ENCODE measurements at regions not wholly inside any gene's neighbourhood (a gene's known extent, or its start where the extent isn't known, plus 50 kb on each side); places are given as distances from the start of the nearest gene placed in this dataset.

- DNase-seq, result no peak
Measured at GRCh38 chr4:36719425-36719824, 438.0 kb downstream of the DTHD1 start.

DNA sequence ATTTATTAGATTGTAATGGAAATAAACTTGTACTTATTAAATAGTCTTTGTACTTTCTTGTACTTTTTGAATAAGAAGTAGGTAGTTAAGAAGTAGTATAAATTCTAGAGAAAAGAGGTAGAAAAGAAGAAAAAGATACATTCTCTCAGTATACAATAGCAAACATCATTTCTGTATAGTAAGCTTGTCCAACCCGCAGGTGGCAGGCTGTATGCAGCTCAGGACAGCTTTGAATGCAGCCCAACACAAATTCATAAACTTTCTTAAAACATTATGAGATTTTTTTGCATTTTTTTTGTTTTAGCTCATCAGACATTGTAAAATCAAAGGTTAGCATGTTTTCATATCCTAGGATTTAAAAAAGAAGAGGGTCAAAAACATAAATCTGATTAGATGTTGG lies 441.6 kb downstream of the DTHD1 start:
- DNase-seq, result no peak

DNA sequence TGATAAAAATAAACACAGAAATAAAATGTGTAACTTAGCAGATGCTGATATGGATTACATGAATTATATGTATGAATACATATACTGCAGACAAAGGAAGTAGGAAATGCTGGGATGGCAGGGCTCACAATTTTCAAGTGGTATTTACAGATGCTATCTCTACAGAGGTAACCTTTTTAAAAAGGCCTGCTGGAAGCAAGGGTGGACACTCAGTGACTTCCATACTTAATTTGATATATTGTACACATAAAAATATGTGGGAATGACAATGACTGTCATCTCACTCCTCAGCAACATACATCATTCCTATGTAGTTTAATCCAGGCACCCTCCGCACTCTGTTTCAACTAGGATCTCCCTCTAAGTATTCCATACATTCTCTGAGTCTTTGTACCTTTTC lies 452.9 kb downstream of the DTHD1 start:
- no peak for DNase-seq

- DNase-seq, result no peak
Measured at GRCh38 chr4:36737691-36738090, 456.3 kb downstream of the DTHD1 start.

- DNase-seq, result no peak
Measured at GRCh38 chr4:36740796-36741310, 459.4 kb downstream of the DTHD1 start.

DNA sequence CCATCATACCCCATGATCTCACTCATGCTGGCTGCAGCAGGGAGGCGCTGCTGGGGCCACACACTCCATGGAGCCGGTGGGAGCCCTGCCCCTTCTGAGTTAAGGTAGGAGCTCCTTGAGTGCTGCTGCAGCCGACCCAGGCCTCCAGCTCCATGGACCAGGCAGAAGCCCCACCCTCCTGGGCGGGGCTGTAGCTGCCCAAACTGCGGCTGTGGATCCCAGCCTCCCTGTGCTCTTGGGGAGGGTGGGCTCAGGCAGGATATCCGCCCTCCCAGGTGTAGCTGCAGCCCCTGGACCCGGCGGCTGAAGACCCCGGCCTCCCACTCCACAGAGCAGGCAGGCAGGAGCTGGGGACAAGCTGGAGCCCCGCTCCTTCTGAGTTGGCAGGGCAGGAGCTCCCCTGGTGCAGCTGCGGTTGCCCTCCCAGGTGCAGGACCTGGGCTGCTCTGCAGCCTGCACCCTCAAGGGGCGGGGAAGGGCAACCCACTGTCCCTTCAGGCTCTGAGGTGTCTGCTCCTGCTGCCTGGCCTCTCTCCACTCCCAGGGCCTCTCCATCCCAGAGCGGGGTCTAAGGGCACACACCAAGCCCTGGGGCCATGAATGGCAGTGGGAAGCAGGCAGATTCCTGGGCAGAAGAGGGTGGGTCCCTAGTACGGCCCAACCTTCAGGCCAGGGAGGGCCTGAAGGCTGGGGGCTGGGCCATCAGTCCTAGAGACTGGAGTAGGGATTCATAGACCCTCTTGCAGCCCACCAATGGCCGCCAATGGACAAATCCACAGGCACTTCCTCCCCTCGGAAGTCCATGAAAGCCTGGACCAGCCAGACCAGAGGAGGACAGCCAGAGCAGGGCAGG lies 466.1 kb downstream of the DTHD1 start:
- no peak for DNase-seq

DNA sequence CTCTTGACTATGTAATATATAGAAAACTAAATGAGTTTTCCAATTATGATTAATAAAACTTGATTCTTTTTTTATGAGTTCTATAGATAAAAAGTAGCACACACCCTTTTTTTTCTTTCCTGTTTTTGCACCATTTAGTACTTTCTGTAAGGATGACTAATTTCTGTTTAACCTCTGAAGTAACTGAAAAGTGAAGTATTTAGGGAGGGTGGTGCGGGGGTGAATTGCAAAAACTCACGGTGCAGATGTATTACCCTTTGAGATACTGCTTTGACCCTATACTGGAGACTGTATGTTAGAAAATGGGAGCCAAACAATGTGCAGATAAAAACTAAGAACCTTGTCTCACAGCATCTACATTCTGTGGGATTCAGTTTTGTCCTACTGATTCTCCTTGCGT lies 471.6 kb downstream of the DTHD1 start:
- DNase-seq, result no peak

DNA sequence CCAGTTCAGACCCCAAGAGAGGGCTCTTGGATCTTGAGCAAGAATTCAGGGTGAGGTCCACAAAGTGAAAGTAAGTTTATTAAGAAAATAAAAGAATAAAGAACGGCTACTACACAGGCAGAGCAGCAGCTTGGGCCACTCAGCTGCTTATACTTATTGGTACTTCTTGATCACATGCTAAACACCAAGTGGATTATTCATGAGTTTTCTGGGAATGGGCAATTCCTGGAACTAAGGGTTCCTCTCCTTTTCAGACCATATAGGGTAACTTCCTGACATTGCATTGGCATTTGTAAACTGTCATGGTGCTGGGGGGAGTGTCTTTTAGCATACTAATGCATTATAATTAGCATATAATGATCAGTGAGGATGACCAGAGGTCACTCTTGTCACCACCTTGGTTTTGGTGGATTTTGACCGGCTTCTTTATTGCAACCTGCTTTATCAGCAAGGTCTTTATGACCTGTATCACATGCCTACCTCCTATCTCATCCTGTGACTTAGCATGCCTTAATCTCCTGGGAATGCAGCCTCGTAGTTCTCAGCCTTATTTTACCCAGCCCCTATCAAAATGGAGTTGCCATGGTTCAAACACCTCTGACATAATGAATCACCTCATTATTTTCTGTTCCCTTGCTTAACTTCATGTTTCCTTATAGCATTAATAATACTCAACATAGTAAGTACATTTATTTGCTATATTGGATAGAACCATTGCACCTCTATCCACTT lies 476.3 kb downstream of the DTHD1 start:
- no peak for DNase-seq

DNA sequence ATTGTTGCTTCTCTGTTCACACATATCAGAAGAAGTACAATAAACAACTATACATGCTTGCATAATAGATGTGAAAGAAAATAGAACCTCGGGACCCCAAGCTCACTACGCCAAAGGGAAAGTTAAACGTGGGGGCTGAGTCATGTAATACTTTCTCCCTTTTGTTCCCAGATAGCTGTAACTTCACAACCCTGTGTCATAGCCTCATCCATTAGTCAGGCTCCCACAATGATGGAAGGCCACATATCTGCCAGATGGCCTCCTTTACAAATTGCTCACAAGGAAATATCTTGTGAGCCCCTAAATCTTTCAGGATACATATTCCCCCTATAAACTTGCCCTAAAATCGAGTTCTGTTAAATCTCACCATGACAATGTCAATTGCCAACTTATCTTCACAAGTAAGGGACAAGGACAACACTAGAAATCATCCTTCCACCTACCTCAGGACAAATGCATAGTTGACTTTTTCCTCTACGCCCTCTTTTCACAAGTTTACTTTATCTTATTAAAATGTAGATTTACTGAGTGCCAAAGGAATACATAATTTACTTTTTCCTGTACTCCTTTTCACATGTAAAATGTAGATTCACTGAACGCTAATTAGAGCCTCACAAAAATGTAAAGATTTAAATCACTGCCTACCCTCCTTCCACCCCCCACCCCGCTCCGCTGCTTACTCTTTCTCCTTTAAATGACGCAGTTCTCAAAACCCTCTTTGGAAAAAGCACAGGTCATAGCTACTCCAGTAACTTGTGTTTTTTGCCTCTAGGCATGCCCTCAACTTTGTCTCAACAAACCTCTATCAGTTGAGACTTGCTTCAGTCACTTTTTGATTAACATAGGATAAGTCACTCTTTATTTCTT lies 477.1 kb downstream of the DTHD1 start:
- no peak for DNase-seq

DNA sequence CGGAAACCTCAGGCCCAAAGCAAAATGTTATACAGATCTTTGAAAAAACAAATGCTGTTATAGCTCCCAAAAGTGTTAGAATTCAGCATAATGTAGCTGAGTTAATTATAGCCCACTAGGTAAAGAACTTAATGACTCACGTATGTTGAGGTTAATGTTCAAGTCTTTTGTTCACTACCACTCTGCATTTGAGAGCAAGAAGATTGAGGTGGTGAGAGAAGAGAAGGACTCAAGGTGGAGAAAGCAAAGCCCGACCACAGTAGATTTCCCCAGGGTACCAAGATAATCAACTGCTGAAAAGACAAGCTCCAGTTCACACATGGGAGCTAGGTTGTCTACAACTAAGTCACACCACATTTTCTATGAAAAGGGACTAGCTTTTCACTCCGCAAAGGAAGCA lies 480.2 kb downstream of the DTHD1 start:
- DNase-seq, result no peak

- no peak for DNase-seq
Measured at GRCh38 chr4:36763814-36764213, 480.7 kb upstream of the NWD2 start.

GRCh38 chr4:36767596-36767995 lies 476.9 kb upstream of the NWD2 start:
- no peak for DNase-seq

- no peak for DNase-seq
Measured at GRCh38 chr4:36771411-36772153, 473.0 kb upstream of the NWD2 start.

GRCh38 chr4:36772154-36772516 lies 472.4 kb upstream of the NWD2 start:
- no peak for DNase-seq

GRCh38 chr4:36773467-36773866 lies 471.1 kb upstream of the NWD2 start:
- DNase-seq, result no peak

DNA sequence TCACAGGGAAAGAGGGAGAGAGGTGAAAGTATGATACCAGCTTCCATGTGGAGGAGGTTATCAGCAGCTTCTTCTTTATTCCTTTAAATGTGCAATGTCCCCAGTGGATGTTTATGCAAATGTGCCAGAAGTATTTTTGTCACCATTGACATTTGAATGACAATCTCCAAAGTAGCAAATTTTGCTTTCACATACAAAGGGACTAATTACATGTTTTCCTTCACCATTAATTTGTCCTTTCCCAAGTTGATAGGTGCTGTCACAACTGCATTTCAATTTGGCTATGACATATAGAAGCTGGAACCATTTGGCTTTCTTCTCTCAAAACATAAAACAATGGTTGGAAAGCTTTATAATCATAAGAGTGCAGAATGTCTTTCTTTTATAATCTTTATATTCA lies 469.0 kb upstream of the NWD2 start:
- DNase-seq, result no peak

DNA sequence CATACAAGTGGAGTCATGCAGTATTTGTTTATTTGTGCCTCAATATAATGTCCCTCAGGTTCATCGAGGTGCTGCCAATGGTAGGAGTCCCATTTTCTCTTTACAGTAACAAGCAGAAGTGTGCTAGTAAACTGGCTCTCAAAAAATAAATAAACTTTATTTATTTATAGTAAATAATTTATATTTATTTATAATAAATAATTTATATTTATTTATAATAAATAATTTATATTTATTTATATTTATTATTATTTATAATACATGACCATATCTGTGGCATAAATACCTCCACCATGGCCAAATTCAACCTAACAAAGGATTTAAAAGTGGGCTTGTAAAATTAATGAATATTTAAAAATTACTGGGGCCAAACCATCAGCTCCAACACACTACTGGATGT lies 464.9 kb upstream of the NWD2 start:
- no peak for DNase-seq

DNA sequence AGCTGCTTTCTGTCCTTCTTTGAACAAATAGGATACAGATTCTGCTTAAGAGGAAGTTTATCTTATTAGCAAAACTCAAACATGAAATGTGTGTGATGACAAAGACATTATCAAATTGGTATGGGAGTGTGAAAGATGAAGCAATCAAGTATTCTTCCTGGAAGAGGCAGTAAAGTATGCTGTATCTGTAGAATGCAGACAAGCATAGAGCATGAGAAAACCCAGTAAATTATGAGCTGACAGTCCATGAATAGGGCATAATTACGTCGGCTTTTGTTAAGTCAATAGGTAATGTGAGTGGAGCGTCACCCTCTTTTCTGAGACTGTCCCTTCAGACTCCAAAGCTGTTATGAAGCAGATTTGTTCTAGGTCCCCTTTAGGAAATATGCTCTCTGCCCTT lies 458.6 kb upstream of the NWD2 start:
- no peak for DNase-seq

DNA sequence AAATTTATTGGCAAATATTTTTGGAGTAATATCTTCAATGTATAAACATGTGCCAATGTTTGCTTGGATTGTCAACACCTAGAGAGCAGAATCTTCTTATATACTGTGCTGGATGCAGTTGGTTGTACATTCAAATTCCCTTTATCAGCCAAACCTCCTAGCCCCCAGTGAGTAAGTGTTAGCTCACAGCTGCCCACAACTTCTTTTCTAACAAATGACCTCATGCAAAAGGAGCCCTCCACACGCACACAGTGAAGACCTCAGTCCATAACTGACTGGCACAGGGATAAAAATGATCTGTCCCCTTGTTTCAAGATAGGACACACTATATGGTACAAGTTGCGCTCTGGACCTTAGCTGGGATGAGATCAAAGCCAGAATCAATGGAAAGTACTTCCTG lies 458.0 kb upstream of the NWD2 start:
- DNase-seq, result no peak

GRCh38 chr4:36794716-36795115 lies 449.8 kb upstream of the NWD2 start:
- DNase-seq, result no peak

DNA sequence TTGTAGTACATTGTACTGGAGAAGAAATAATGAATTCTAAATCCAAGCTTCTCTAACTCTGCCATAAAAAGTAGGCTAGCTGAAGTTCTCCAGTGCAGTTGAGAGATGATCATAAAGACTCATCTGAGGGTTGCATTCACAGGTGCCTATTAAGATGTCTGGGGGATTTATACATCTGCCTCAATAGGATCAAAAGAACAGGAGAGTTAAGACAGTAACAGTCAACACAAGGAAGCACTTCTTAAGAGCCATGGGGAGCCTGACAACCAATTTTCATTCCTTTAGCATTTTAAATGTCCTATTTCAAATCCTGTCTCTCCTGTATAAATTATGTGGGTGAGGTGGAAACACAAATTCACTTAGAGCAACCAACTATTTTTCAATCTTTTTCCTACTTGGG lies 432.4 kb upstream of the NWD2 start:
- DNase-seq, result no peak

GRCh38 chr4:36815536-36815935 lies 429.0 kb upstream of the NWD2 start:
- no peak for DNase-seq

Measured in left kidney (tissue), 1 donor.